HG03378 (cell line): ENCODE measurements at regions not wholly inside any gene's neighbourhood (a gene's known extent, or its start where the extent isn't known, plus 50 kb on each side); places are given as distances from the start of the nearest gene placed in this dataset.
"Not testable (repeated sequence)": the region's sequence is repeated elsewhere in the genome, so short reads cannot be mapped to it uniquely, and the experiment has no call there.

Experiments used
- ATAC-seq: cut with Tn5 transposase; IDR thresholded peaks from one replicate; pipeline ENCODE4 v1.9.1; 2021; ENCODE audit warnings: mild to moderate bottlenecking, moderate library complexity; ENCODE audit not compliant: unreplicated experiment

DNA sequence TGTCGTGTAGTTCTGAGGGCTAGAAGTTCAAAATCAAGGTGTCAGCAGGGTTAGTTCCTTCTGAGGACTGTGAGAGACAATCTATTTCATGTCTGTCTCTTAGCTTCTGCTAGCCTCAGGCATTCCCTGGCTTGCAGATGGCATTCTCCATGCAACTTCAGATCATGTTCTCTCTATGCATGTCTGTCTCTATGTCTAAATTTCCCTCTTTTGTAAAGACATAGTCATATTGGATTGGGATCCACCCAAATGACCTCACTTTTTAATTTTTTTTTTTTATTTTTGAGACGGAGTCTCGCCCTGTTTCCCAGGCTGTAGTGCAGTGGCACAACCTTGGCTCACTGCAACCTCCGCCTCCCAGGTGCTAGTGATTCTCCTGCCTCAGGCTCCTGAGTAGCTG, 104.6 kb downstream of the RAP2B start:
- ATAC-seq = no peak

DNA sequence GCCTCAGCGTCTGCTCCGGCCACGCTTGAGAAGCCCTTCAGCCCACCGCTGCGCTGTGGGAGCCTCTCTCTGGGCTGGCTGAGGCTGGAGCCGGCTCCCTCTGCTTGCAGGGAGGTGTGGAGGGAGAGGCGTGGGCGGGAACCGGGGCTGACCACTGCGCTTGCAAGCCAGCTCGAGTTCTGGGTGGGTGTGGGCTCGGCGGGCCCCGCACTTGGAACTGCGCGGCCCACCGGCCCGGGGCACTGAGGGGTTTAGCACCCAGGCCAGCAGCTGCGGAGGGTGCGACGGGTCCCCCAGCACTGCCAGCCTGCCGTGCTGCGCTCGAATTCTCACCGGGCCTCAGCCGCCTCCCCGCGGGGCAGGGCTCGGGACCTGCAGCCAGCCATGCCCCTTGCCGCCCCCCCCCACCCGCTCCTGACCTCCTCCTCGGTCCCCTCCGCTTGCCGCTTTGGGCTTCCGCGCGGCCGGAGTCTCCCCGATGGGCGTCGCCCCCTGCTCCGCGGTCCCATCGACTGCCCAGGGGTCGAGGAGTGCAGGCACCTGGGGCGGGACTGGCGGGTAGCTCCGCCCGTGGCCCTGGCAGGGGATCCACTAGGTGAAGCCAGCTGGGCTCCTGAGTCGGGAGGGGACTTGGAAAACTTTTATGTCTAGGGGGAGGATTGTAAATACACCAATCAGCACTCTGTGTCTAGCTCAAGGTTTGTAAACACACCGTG, 106.7 kb downstream of the RAP2B start:
- no peak for ATAC-seq

DNA sequence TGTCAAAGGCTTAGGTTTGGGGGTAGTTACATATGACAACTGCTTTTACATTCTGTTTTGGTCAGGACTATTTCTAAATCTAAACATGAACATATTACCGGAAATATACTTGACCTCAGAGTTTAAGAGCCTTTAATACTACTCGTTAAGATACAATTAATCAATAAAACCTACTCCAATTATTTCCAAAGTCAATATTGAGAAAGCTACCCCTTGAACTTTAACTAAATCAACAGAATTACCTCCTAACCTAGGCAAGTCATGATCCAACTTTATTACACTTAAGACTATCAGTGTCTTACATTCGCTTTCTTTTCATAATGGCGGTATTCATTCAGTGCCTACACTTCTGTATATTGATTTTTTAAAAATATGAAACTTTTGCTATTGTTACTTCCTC, 107.7 kb downstream of the RAP2B start:
- no peak for ATAC-seq

DNA sequence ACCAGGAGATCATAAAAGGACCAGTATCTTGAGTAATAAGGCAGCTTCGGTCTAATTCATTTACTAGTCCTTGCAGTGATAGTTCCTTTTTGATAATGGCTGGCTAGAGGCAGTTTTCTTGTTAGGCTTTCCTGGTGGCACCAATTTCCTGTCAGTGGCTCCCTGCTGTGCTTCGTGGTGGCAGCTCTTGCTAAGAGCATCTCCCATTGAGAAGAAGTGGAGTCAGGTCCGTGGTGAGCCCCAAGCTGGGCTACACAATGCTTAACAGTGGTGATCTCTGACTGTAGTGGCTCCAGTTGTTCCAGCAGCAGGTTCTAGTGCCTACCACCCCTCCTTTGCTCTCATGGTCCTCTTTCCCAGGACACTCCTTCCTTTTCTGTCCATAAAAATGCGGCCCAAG, 111.2 kb downstream of the RAP2B start:
- ATAC-seq = no peak

- no peak for ATAC-seq
Measured at GRCh38 chr3:153273767-153274435, 111.9 kb downstream of the RAP2B start.

- no peak for ATAC-seq
Measured at GRCh38 chr3:153274561-153274960, 112.5 kb downstream of the RAP2B start.

- no peak for ATAC-seq
Measured at GRCh38 chr3:153275514-153275913, 113.5 kb downstream of the RAP2B start.

DNA sequence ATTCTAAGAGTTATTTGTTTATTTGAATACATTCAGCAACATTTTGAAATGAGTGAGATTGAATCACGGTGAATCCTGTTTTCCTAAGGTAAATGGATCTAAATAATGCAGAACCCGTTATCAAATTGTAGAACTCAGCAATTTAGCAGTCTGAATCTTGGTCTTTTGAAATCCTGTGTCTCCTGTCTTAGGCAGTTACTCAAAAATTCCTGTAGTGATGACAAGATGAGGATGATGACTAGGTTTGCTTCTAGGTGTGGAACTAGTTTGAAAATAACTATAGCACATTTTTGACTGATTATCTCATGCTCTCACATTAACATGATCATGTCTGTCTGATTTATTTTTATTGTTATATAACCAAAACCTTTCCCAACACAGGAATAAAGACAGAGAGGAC, 115.0 kb downstream of the RAP2B start:
- no peak for ATAC-seq

DNA sequence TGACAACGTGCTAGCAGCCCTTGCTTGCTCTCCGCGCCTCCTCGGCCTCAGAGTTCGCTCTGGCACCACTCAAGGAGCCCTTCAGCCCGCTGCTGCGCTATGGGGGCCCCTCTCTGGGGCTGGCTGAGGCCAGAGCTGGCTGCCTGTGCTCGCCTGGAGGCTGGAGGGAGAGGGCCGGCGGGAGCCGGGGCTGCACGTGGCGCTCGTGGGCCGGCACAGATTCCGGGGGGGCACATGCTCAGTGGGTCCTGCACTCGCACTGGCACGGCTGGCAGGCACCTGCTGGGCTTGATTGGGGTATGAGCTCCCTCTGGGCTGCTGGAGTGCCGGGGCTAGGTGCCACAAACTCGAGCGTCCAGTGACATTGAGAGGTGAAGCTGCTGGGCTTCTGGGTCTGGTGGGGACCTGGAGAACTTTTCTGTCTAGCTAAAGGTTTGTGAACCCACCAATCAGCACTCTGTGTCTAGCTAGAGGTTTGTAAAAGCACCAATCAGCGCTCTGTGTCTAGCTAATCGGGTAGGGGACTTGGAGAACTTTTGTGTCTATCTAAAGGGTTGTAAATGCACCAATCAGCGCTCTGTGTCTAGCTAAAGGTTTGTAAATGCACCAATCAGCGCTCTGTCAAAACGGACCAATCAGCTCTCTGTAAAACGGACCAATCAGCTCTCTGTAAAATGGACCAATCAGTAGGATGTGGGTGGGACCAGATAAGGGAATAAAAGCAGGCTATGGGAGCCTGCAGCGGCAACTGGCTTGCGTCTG, 119.4 kb downstream of the RAP2B start:
- ATAC-seq = not testable (repeated sequence)

GRCh38 chr3:153282355-153282754, 120.3 kb downstream of the RAP2B start:
- no peak for ATAC-seq

GRCh38 chr3:153284282-153284938, 122.4 kb downstream of the RAP2B start:
- ATAC-seq = peak; percentile 63

GRCh38 chr3:153285194-153285641, 123.2 kb downstream of the RAP2B start:
- no peak for ATAC-seq

DNA sequence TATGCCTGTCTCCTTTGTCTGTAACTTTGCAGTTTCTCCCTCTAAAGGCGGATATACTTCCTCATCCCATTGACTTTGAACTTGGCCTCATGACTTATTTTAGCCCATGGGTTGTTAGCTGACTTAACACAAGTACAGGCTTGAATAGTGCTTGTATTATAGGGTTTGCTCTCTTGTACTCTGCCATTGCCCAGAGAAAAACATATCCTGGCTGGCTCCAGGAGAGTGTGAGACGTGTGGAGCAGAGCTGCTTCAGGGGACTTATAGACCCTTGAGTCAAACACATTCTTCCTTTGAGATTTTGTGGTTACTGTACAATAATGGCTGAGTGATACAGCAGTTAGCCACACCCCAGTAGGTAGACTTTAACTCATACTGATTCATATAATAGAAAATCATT, 124.0 kb downstream of the RAP2B start:
- no peak for ATAC-seq

DNA sequence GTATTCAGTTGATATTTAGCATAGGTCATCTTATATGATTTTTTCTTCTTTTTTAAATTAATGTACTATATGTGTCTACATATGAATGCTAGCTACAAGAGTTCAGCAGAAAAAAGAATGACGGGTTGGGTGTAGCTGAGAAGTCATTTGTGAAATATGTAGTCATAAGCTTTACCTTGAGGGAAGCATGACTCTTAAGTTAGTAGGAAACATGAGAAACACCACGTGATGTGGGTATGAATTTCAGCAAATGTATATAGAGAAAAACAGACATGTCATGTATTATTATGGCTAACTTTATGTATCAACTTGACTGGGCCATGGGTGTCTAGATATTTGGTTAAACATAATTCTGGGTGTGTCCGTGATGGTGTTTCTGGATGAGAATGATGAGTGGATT, 125.0 kb downstream of the RAP2B start:
- no peak for ATAC-seq

- no peak for ATAC-seq
Measured at GRCh38 chr3:153289334-153289808, 127.3 kb downstream of the RAP2B start.

DNA sequence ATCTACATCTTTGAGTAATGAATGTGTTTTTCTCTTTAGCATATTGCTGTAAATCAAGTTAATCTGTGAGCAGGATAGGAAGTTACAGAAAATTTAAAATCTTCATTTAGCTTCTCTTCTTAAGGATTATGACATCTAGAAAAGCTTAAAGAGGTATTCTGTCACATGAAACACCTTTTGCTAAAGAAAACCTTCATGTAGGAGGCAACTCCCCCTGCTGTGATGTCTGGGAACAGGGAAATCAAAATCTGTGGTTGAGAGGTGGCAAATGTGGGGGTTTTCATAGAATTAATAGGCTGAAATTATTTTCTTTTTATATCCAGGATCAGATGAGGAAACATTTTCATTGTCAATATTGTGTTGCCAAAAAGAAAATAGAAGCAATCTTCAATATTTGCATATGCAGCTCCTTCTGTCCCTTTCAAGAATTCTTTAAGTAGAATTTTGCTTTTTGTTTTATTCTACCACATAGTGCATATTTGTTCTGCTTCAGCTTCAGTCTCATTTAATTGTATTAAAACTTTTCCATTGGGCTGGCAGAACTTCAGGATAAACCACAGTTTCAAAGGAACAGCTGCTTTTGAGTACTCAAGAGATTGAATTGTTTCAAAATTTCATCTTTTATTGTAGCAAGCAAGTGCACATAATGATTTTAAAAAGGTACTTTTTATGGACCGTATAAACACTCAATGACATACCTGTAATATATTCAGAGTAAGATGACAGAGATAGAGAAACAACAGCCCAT, 128.4 kb downstream of the RAP2B start:
- no peak for ATAC-seq

- peak; percentile 57 for ATAC-seq
Measured at GRCh38 chr3:153291059-153291685, 129.1 kb downstream of the RAP2B start.

DNA sequence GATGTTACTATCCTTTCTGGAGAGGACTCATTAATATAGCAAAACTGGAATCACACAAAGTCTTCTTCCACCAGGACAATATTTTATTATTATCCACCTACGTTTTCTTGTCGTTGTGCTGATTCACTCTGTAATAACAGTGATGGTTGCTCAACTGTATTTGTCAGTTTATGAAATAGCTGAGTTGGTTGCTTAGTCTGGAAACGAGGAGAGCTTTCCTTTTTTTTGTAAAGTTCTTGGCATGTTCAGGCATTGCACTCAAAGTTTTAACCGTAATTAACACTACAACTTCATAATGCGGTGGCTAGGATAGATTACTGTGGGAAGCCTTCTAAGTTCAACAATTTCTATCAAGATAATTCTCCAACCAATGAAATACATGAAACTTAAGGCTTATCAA, 131.2 kb downstream of the RAP2B start:
- ATAC-seq = no peak

DNA sequence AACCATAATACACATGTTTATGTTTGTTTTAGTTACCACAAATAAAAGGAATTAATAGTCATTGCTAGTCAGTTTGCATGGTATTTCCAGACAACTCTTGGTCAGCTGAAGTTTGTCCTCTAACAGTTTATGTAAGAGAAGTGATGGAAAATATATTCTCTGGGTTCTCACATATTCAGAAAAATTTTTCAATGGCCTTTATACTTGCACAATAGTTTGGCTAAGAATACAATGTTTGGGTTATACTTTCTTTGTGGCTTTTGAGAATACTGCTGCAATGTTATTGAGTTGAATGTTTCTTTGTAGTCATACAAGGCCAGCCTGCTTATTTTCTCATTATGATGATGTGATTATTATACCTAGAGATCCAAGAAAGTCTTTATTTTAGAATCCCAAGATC, 133.9 kb downstream of the RAP2B start:
- ATAC-seq = no peak

- no peak for ATAC-seq
Measured at GRCh38 chr3:153305189-153305588, 143.2 kb downstream of the RAP2B start.
